GM18951 (cell line): ENCODE measurements at regions not wholly inside any gene's neighbourhood (a gene's known extent, or its start where the extent isn't known, plus 50 kb on each side); places are given as distances from the start of the nearest gene placed in this dataset.

Experiments
- POLR2A ChIP-seq: IDR thresholded peaks from 4 replicates; pipeline ENCODE4 v1.6.1; 2011; ENCODE audit warnings: mild to moderate bottlenecking; ENCODE audit not compliant: insufficient read length, insufficient read depth; ENCODE audit errors: extremely low read depth
- in situ Hi-C: fragments of 300-500 bp; cut with MboI; formaldehyde crosslinking; loops from one replicate; pipeline ENCODE4 v1.12.0; 2022; ENCODE audit warnings: low sequenced_read_pairs, mixed read lengths, inconsistent platforms; ENCODE audit not compliant: unreplicated experiment

GRCh38 chr5:73339711-73340110 lies 108.9 kb downstream of the FOXD1 start:
- in situ Hi-C loops, result no loop called here
- TF ChIP-seq POLR2A, result no peak

- TF ChIP-seq POLR2A, result no peak
- in situ Hi-C loops, result no loop called here
Measured at GRCh38 chr5:73339051-73339575, 109.5 kb downstream of the FOXD1 start.

GRCh38 chr5:73338256-73339050 lies 110.1 kb downstream of the FOXD1 start:
- TF ChIP-seq POLR2A, result no peak
- in situ Hi-C loops, result no loop called here

GRCh38 chr5:73337586-73338255 lies 110.9 kb downstream of the FOXD1 start:
- no peak for TF ChIP-seq POLR2A
- in situ Hi-C loops, result no loop called here

GRCh38 chr5:73336366-73336765 lies 112.2 kb downstream of the FOXD1 start:
- in situ Hi-C loops, result no loop called here
- no peak for TF ChIP-seq POLR2A

- no peak for TF ChIP-seq POLR2A
- in situ Hi-C loops, result no loop called here
Measured at GRCh38 chr5:73333944-73334703, 114.5 kb downstream of the FOXD1 start.

- in situ Hi-C loops, result no loop called here
- no peak for TF ChIP-seq POLR2A
Measured at GRCh38 chr5:73330613-73331012, 118.0 kb downstream of the FOXD1 start.

GRCh38 chr5:73328640-73329039 lies 119.9 kb downstream of the FOXD1 start:
- no peak for TF ChIP-seq POLR2A
- in situ Hi-C loops, result no loop called here

- no peak for TF ChIP-seq POLR2A
- in situ Hi-C loops, result no loop called here
Measured at GRCh38 chr5:73327908-73328455, 120.6 kb downstream of the FOXD1 start.

GRCh38 chr5:73325546-73325945 lies 123.0 kb downstream of the FOXD1 start:
- in situ Hi-C loops, result no loop called here
- no peak for TF ChIP-seq POLR2A

- in situ Hi-C loops, result no loop called here
Measured at GRCh38 chr5:73323466-73323865, 125.1 kb downstream of the FOXD1 start.

GRCh38 chr5:73322437-73323076 lies 126.0 kb downstream of the FOXD1 start:
- no peak for TF ChIP-seq POLR2A
- in situ Hi-C loops, result no loop called here

More at GRCh38 chr5:73323466-73323865, 125.1 kb downstream of the FOXD1 start:
- no peak for TF ChIP-seq POLR2A
